ENCODE measurements at regions not wholly inside any gene's neighbourhood (a gene's known extent, or its start where the extent isn't known, plus 50 kb on each side); places are given as distances from the start of the nearest gene placed in this dataset.

- Histone ChIP-seq H3K4me1 (no peaks in the 10 kb centered on the region), H3K9me3 (no peaks in the 10 kb centered on the region), H3K4me3 (no peak overlapping the region), H3K27me3 (no peaks in the 10 kb centered on the region), H3K36me3 (no peaks in the 10 kb centered on the region), H3K27ac (no peak overlapping the region)
- 71 to 83% (median 80%) methylated on average over 10 of the region's 10 CpGs for WGBS, 5 donors
- intact Hi-C loops (cut with DNase I; ENCODE audit: low total_unique reads) = no loop called here
- TF ChIP-seq POLR2A (IDR thresholded peaks at IDR 0.05) (no peak), EP300 (IDR thresholded peaks at IDR 0.05) (no peak), POLR2AphosphoS5 (IDR thresholded peaks at IDR 0.05) (no peak)
- DNase-seq = no peak
These were observed 711.9 kb upstream of the ID2 start for GRCh38 chr2:7969756-7970515.

GRCh38 chr2:7971248-7971647, 710.6 kb upstream of the ID2 start:
- H3K9me3 ChIP-seq = no peaks in the 10 kb centered on the region
- H3K4me1 ChIP-seq = no peaks in the 10 kb centered on the region
- intact Hi-C loops (cut with DNase I; ENCODE audit: low total_unique reads) = no loop called here
- no peaks in the 10 kb centered on the region for H3K27me3 ChIP-seq
- no peak for DNase-seq
- no peak overlapping the region for H3K4me3 ChIP-seq
- H3K27ac ChIP-seq = no peak overlapping the region
- WGBS, 5 donors = 82 to 92% (median 87%) methylated on average over 2 of the region's 2 CpGs
- TF ChIP-seq EP300 (IDR thresholded peaks at IDR 0.05) (no peak), POLR2A (IDR thresholded peaks at IDR 0.05) (no peak), POLR2AphosphoS5 (IDR thresholded peaks at IDR 0.05) (no peak), CTCF (IDR thresholded peaks at IDR 0.05) (no peak)
- no peaks in the 10 kb centered on the region for H3K36me3 ChIP-seq

- Histone ChIP-seq H3K9me3 (no peaks in the 10 kb centered on the region), H3K27ac (no peak overlapping the region), H3K4me1 (no peaks in the 10 kb centered on the region), H3K27me3 (no peaks in the 10 kb centered on the region), H3K36me3 (no peaks in the 10 kb centered on the region), H3K4me3 (no peak overlapping the region)
- TF ChIP-seq CTCF (IDR thresholded peaks at IDR 0.05) (no peak), POLR2AphosphoS5 (IDR thresholded peaks at IDR 0.05) (no peak), POLR2A (IDR thresholded peaks at IDR 0.05) (no peak)
- DNase-seq = no peak
- WGBS, 5 donors = 90 to 93% (median 92%) methylated on average over 4 of the region's 4 CpGs
- intact Hi-C loops (cut with DNase I; ENCODE audit: low total_unique reads) = no loop called here
These were observed 710.0 kb upstream of the ID2 start for GRCh38 chr2:7971841-7972240.

GRCh38 chr2:7972670-7973069, 709.2 kb upstream of the ID2 start:
- H3K36me3 ChIP-seq = no peaks in the 10 kb centered on the region
- no peak overlapping the region for H3K4me3 ChIP-seq
- intact Hi-C loops (cut with DNase I; ENCODE audit: low total_unique reads) = no loop called here
- H3K9me3 ChIP-seq = no peaks in the 10 kb centered on the region
- WGBS, 5 donors = 84 to 97% (median 90%) methylated on average over 4 to 7 of the region's 7 CpGs
- no peak overlapping the region for H3K27ac ChIP-seq
- no peak for DNase-seq
- no peaks in the 10 kb centered on the region for H3K27me3 ChIP-seq
- H3K4me1 ChIP-seq = no peaks in the 10 kb centered on the region
- no peak for TF ChIP-seq CTCF (IDR thresholded peaks at IDR 0.05)
- TF ChIP-seq POLR2A (IDR thresholded peaks at IDR 0.05) = no peak
- TF ChIP-seq POLR2AphosphoS5 (IDR thresholded peaks at IDR 0.05) = no peak
- TF ChIP-seq EP300 (IDR thresholded peaks at IDR 0.05) = no peak

- H3K36me3 ChIP-seq = no peaks in the 10 kb centered on the region
- TF ChIP-seq CTCF (IDR thresholded peaks at IDR 0.05) (no peak), POLR2A (IDR thresholded peaks at IDR 0.05) (no peak), POLR2AphosphoS5 (IDR thresholded peaks at IDR 0.05) (no peak), EP300 (IDR thresholded peaks at IDR 0.05) (no peak)
- no peak for DNase-seq
- no peaks in the 10 kb centered on the region for H3K27me3 ChIP-seq
- no peak overlapping the region for H3K4me3 ChIP-seq
- 76 to 84% (median 82%) methylated on average over 8 of the region's 8 CpGs for WGBS, 5 donors
- intact Hi-C loops (cut with DNase I; ENCODE audit: low total_unique reads) = no loop called here
- H3K4me1 ChIP-seq = no peaks in the 10 kb centered on the region
- H3K9me3 ChIP-seq = no peaks in the 10 kb centered on the region
- H3K27ac ChIP-seq = no peak overlapping the region
These were observed 707.9 kb upstream of the ID2 start for GRCh38 chr2:7973801-7974480.
